ES-I3 (cell line): ENCODE measurements at regions not wholly inside any gene's neighbourhood (a gene's known extent, or its start where the extent isn't known, plus 50 kb on each side); places are given as distances from the start of the nearest gene placed in this dataset.

ENCODE experiments used
- H3K36me3 ChIP-seq: 2 replicates; pipeline ENCODE4 v1.6.1; 2013; ENCODE audit warnings: mild to moderate bottlenecking, low read length, control low read depth, moderate library complexity; ENCODE audit not compliant: insufficient read depth
- H3K4me1 ChIP-seq: 2 replicates; pipeline ENCODE4 v1.6.1; 2013; ENCODE audit warnings: mild to moderate bottlenecking, control low read depth, low read length; ENCODE audit not compliant: insufficient read depth
- H3K9ac ChIP-seq: 2 replicates; pipeline ENCODE4 v1.6.1; 2013; ENCODE audit warnings: low read depth, mild to moderate bottlenecking, low read length, moderate library complexity
- H3K9me3 ChIP-seq: 2 replicates; pipeline ENCODE4 v1.6.1; 2013; ENCODE audit warnings: mild to moderate bottlenecking, low read length, moderate library complexity; ENCODE audit not compliant: control insufficient read depth, insufficient read depth

- no peaks in the 10 kb centered on the region for H3K36me3 ChIP-seq
- H3K9me3 ChIP-seq, result no peaks in the 10 kb centered on the region; the same call in 1 of the 2 replicates
- no peaks in the 10 kb centered on the region for H3K4me1 ChIP-seq
- no peak overlapping the region for H3K9ac ChIP-seq
These were observed 137.0 kb upstream of the MDM1 start for GRCh38 chr12:68469113-68469512.

- Histone ChIP-seq H3K4me1 (no peaks in the 10 kb centered on the region), H3K9me3 (no peaks in the 10 kb centered on the region; the same call in 1 of the 2 replicates), H3K9ac (no peak overlapping the region), H3K36me3 (no peaks in the 10 kb centered on the region)
These were observed 138.6 kb upstream of the MDM1 start for GRCh38 chr12:68470664-68471328.

GRCh38 chr12:68474467-68475204 is 136.1 kb upstream of the RAP1B start:
- Histone ChIP-seq H3K9me3 (no peaks in the 10 kb centered on the region), H3K4me1 (no peaks in the 10 kb centered on the region), H3K9ac (no peak overlapping the region), H3K36me3 (no peaks in the 10 kb centered on the region)

GRCh38 chr12:68476794-68477193 is 133.9 kb upstream of the RAP1B start:
- Histone ChIP-seq H3K9me3 (no peaks in the 10 kb centered on the region), H3K36me3 (no peaks in the 10 kb centered on the region; the same call in 1 of the 2 replicates), H3K9ac (no peak overlapping the region), H3K4me1 (no peaks in the 10 kb centered on the region)

GRCh38 chr12:68477261-68477772 is 133.4 kb upstream of the RAP1B start:
- no peaks in the 10 kb centered on the region for H3K9me3 ChIP-seq
- no peaks in the 10 kb centered on the region for H3K4me1 ChIP-seq
- H3K9ac ChIP-seq, result no peak overlapping the region
- H3K36me3 ChIP-seq, result no peaks in the 10 kb centered on the region; the same call in 1 of the 2 replicates

DNA sequence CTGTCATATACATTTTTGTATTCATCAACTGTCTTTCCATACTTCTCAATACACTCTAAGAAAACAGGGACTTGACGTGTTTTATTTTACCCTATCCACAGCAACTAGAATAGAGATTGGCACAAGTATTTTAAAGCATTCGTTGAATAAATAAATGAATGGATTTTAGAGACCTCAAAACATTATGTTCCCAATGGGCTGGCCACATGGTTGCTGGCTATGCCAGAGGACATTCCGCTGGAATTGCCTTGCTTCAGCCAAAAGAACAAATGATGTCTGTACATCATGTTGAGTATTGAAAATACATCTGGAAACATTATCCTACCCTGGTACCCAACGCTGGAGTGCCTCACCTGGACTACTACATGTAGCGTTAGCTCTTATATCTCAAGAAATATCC is 132.8 kb upstream of the RAP1B start:
- Histone ChIP-seq H3K9me3 (no peaks in the 10 kb centered on the region), H3K9ac (no peak overlapping the region), H3K36me3 (no peaks in the 10 kb centered on the region; the same call in 1 of the 2 replicates), H3K4me1 (no peaks in the 10 kb centered on the region)

DNA sequence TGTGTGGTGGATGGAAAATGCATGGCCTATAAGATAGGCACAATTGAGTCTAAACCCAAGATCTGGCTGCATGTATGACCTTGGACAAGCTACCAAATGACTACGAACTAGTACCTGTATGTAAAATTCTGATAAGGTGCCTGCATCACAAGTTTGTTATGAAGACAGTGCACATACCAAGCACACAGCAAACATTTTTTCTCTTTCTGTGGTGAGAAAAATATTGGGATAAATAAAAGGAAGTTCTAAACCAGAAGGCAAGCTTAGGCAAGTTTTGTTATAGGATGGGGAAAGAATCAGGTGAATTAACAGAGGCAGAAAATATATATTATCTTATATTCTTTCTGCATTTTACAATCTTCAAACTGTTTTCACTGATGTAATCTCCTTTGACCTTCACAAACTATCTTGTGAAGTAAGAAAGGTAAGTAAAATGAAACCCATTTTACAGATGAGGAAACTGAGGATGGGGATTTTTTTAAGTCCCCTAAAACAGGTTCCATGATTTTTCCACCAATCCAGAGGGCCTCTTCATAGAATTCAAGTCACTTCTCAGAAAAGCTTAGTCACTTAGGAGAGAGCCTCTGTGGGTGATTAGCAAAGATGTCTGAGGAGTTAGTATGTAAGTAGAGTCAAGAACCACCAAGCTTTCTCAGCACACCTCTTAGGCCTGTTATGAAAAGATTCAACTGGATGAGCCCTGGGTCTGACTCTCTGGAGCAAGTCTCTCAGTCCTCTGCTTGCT is 132.0 kb upstream of the RAP1B start:
- no peaks in the 10 kb centered on the region for H3K4me1 ChIP-seq

GRCh38 chr12:68479261-68479895 is 131.3 kb upstream of the RAP1B start:
- no peak overlapping the region for H3K9ac ChIP-seq
- H3K4me1 ChIP-seq, result no peaks in the 10 kb centered on the region
- H3K9me3 ChIP-seq, result no peaks in the 10 kb centered on the region

More for the DNA sequence above, 132.0 kb upstream of the RAP1B start:
- Histone ChIP-seq H3K9ac (no peak overlapping the region), H3K9me3 (no peaks in the 10 kb centered on the region), H3K36me3 (no peaks in the 10 kb centered on the region; the same call in 1 of the 2 replicates)

DNA sequence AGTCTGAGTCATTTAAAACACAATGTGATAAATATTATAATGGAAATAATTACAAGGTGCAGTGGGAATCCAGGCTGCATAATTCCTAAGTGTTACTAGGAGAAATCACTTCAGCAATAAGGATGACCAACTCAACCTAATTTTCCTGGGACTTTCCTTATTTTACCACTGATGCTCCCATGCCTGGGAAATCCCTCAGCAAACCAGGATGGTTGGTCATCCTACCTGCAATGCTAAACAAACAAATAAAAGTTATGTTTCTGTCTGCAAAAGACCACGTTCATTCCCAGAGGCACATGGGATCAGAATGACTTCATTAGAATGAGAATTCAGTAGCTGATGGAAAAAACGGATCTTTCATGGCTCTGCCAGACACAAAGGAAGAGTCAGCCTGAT is 130.8 kb upstream of the RAP1B start:
- Histone ChIP-seq H3K36me3 (no peaks in the 10 kb centered on the region; the same call in 1 of the 2 replicates), H3K4me1 (no peaks in the 10 kb centered on the region), H3K9ac (no peak overlapping the region), H3K9me3 (no peaks in the 10 kb centered on the region)

More at GRCh38 chr12:68479261-68479895, 131.3 kb upstream of the RAP1B start:
- H3K36me3 ChIP-seq, result no peaks in the 10 kb centered on the region; the same call in 1 of the 2 replicates

DNA sequence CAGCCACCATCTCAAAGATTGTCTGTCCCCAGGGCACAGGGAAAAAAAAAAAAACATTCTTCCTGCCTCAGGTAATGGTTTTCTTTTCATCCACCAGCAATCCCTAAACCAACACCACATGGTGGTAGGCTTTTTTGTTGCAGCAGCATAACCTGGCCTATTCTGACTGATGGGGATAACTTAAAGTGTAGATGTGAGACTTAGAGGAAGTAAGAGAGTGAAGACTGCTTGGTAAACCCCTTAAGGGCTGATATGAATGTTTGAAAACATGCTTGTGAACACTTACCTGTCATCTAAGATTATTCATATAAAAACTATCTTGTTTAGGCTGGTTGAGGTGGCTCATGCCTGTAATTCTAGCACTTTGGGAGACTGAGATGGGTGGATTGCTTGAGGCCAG is 130.2 kb upstream of the RAP1B start:
- no peaks in the 10 kb centered on the region for H3K9me3 ChIP-seq
- H3K4me1 ChIP-seq, result no peaks in the 10 kb centered on the region
- H3K36me3 ChIP-seq, result no peaks in the 10 kb centered on the region; the same call in 1 of the 2 replicates

GRCh38 chr12:68481181-68481941 is 129.3 kb upstream of the RAP1B start:
- Histone ChIP-seq H3K36me3 (no peaks in the 10 kb centered on the region; the same call in 1 of the 2 replicates), H3K9ac (no peak overlapping the region), H3K4me1 (no peaks in the 10 kb centered on the region), H3K9me3 (no peaks in the 10 kb centered on the region)

More for the DNA sequence above, 130.2 kb upstream of the RAP1B start:
- H3K9ac ChIP-seq, result no peak overlapping the region

GRCh38 chr12:68482014-68482413 is 128.7 kb upstream of the RAP1B start:
- Histone ChIP-seq H3K4me1 (no peaks in the 10 kb centered on the region), H3K9ac (no peak overlapping the region), H3K9me3 (no peaks in the 10 kb centered on the region), H3K36me3 (no peaks in the 10 kb centered on the region; the same call in 1 of the 2 replicates)

GRCh38 chr12:68482660-68483059 is 128.0 kb upstream of the RAP1B start:
- Histone ChIP-seq H3K36me3 (no peaks in the 10 kb centered on the region; the same call in 1 of the 2 replicates), H3K4me1 (no peaks in the 10 kb centered on the region), H3K9ac (no peak overlapping the region), H3K9me3 (no peaks in the 10 kb centered on the region)
